GM18502 (cell line): ENCODE measurements at regions not wholly inside any gene's neighbourhood (a gene's known extent, or its start where the extent isn't known, plus 50 kb on each side); places are given as distances from the start of the nearest gene placed in this dataset.
"Not testable (repeated sequence)": the region's sequence is repeated elsewhere in the genome, so short reads cannot be mapped to it uniquely, and the experiment has no call there.

Experiments
- ATAC-seq: cut with Tn5 transposase; IDR thresholded peaks from one replicate; pipeline ENCODE4 v1.9.1; 2021; ENCODE audit warnings: mild to moderate bottlenecking; ENCODE audit not compliant: unreplicated experiment, poor library complexity

DNA sequence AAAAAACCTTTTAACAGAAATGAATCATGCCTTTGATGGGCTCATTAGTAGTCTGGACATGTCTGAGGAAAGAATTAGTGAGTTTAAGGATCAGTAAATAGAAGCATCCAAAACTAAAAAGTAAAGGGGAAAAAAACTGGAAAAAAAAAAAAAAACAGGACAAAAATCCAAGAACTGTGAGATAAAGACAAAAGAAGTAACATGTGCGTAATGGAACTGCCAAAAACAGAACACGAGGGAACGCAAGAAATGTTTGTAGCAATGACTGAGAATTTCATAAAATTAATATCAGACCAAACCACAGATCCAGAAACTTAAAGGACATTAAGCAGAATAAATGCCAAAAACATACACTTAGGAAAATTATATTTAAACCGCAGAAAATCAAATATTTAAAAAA lies 77.4 kb downstream of the MS4A13 start:
- ATAC-seq: no peak

- no peak for ATAC-seq
These were observed 79.9 kb downstream of the MS4A13 start for GRCh38 chr11:60594998-60595642.

DNA sequence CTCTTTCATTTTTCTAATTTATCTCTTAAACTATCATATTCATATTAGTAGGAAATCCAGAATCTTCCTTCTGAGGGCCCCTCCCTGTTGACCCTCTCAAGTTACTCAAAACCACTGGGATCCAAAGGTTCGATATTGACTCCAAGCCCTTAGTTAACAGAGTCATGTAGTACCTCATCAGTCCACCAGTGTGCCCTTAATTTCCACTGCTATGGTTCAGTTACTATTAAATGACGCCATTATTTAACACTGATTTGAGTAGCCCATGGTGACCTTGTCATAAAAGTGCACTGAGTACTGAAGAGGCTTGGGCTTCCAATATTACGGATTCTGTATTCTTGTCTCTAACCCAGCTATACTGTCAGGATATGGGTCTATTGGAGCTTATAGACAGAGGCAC lies 91.9 kb upstream of the MS4A8 start:
- no peak for ATAC-seq

DNA sequence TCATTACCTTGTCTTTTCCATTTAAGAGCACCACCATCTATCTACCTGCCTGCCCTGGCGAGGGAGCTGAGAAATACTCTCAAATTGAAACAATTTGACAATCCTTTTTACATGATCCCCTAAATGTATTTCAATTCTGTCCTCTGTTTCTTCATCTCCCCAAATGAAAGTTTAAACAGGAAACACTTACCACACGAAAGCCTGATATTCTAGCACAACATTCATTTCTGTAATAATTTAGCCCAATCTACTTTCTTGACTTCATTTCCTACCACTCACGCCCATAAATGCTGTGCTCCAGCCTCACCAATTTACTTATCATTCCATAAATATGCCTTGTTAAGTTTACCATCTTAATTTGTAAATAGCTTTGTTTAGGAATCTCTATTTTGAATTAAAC lies 89.8 kb upstream of the MS4A8 start:
- no peak for ATAC-seq

GRCh38 chr11:60610702-60611101 lies 88.7 kb upstream of the MS4A8 start:
- ATAC-seq: no peak

- no peak for ATAC-seq
These were observed 83.9 kb upstream of the MS4A8 start for GRCh38 chr11:60615497-60615896.

GRCh38 chr11:60621940-60622339 lies 77.5 kb upstream of the MS4A8 start:
- not testable (repeated sequence) for ATAC-seq

DNA sequence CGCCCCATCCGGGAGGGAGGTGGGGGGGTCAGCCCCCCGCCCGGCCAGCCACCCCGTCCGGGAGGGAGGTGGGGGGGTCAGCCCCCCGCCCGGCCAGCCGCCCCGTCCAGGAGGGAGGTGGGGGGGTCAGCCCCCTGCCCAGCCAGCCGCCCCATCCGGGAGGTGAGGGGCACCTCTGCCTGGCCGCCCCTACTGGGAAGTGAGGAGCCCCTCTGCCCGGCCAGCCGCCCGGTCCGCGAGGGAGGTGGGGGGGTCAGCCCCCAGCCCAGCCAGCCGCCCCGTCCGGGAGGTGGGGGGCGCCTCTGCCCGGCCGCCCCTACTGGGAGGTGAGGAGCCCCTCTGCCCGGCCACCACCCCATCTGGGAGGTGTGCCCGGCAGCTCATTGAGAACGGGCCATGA lies 76.6 kb upstream of the MS4A8 start:
- ATAC-seq: not testable (repeated sequence)

GRCh38 chr11:60625262-60625661 lies 74.2 kb upstream of the MS4A8 start:
- ATAC-seq: no peak

DNA sequence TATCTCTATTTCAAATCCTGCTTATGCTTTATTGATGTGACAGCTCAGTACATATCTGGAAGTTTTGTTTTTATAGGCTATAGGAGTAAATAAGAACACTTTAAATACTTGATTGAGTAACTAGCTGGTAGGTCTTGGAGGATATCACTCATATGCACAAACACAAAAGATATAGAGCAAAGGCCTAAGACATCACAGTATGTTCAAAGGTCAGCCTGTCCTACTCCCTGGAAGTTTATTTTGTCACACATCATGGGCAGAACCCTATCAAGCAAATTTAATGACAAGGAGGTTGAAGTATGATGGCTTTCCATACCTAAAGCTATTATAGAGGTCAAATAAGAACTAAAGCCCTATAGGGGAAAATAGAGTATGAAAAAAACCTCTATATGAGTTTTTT lies 70.0 kb upstream of the MS4A8 start:
- ATAC-seq: no peak

- no peak for ATAC-seq
These were observed 67.5 kb upstream of the MS4A8 start for GRCh38 chr11:60631944-60632343.

DNA sequence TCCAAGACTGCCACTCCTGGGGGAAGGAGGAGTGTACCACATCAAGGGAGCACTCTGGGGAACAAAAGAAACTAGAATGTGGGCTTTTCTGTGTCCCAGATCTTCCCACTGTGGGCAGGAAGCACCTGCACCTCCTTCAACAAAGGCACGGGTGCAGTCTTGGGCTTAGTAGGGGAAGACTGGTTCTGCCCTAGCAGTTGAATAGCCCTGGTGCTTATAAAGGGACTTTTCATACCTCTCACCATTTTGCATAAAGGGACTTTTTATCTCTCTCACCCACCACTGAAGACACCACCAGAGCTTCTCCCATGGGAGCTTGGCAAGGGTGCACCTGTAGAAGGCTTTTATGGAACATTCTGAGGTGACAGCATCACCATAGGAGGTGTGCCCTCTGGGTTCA lies 65.8 kb upstream of the MS4A8 start:
- peak; percentile 78 for ATAC-seq

DNA sequence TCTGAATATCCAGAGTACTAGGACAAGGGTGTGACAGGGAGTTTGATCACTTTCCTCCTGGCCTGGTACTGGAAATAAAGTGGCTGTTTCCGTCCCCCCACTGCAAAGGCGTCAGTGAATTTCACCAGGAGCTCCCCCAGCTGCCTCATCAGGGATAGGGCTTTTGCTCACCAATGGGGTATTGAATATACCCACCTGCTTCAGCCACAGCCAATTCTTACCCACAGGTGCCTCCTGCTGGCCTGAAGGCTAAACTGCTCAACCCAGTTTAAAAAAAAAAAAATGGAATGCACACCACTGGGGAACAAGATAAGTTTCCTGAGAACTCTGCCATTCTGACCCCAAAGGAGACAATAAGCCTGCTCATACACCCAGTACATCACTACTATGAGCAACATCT lies 65.3 kb upstream of the MS4A8 start:
- peak; percentile 50 for ATAC-seq

- no peak for ATAC-seq
These were observed 57.5 kb upstream of the MS4A8 start for GRCh38 chr11:60641940-60642339.

- ATAC-seq: no peak
These were observed 52.3 kb upstream of the MS4A8 start for GRCh38 chr11:60647087-60647486.
